Neural progenitor cell (in vitro differentiated cells): ENCODE measurements at regions not wholly inside any gene's neighbourhood (a gene's known extent, or its start where the extent isn't known, plus 50 kb on each side); places are given as distances from the start of the nearest gene placed in this dataset.
"Not testable (repeated sequence)": the region's sequence is repeated elsewhere in the genome, so short reads cannot be mapped to it uniquely, and the experiment has no call there.

ENCODE experiments used
- DNase-seq: peaks from one replicate; pipeline ENCODE4 v3.0.0-alpha.2; 2016; ENCODE audit warnings: low spot score
- H2AFZ ChIP-seq: fragments of 200-600 bp; sonication (generic); replicated peaks from 2 replicates; pipeline ENCODE4 v1.6.1; 2016; ENCODE audit warnings: antibody characterized with exemption
- H3F3A ChIP-seq: fragments of 200-600 bp; sonication (generic); 2 replicates; pipeline ENCODE4 v1.6.1; 2016; ENCODE audit warnings: antibody characterized with exemption, low read depth
- H3K27ac ChIP-seq: fragments of 200-600 bp; sonication (generic); 2 replicates; pipeline ENCODE4 v1.5.1; 2016; ENCODE audit warnings: mild to moderate bottlenecking
- H3K27me3 ChIP-seq: fragments of 200-600 bp; sonication (generic); 2 replicates; pipeline ENCODE4 v1.6.1; 2016; ENCODE audit warnings: mild to moderate bottlenecking, moderate library complexity
- H3K36me3 ChIP-seq: fragments of 200-600 bp; sonication (generic); 2 replicates; pipeline ENCODE4 v1.5.1; 2016
- H3K4me1 ChIP-seq: fragments of 200-600 bp; sonication (generic); 2 replicates; pipeline ENCODE4 v1.6.1; 2016; ENCODE audit warnings: mixed run types
- H3K4me2 ChIP-seq: fragments of 200-600 bp; sonication (generic); 2 replicates; pipeline ENCODE4 v1.6.1; 2016
- H3K4me3 ChIP-seq: fragments of 200-600 bp; sonication (generic); 2 replicates; pipeline ENCODE4 v1.5.1; 2016
- H3K79me2 ChIP-seq: fragments of 200-600 bp; sonication (generic); 2 replicates; pipeline ENCODE4 v1.6.1; 2016; ENCODE audit warnings: low read depth
- H3K9ac ChIP-seq: fragments of 200-600 bp; sonication (generic); 2 replicates; pipeline ENCODE4 v1.6.1; 2016
- H3K9me3 ChIP-seq: fragments of 200-600 bp; sonication (generic); 2 replicates; pipeline ENCODE4 v1.5.1; 2016; ENCODE audit warnings: low read depth
- H4K20me1 ChIP-seq: fragments of 200-600 bp; sonication (generic); 2 replicates; pipeline ENCODE4 v1.6.1; 2016; ENCODE audit warnings: low read depth
- H3K27ac Mint-ChIP-seq: 3 replicates; pipeline ENCODE4 v1.8.0; 2021; ENCODE audit warnings: mixed read lengths
- H3K27me3 Mint-ChIP-seq: 2 replicates; pipeline ENCODE4 v1.8.0; 2022; ENCODE audit warnings: low read depth, mild to moderate bottlenecking, inconsistent platforms, moderate library complexity, mixed read lengths; ENCODE audit not compliant: insufficient read depth
- H3K36me3 Mint-ChIP-seq: 3 replicates; pipeline ENCODE4 v1.8.0; 2021; ENCODE audit warnings: mixed read lengths
- H3K4me1 Mint-ChIP-seq: 3 replicates; pipeline ENCODE4 v1.8.0; 2021; ENCODE audit warnings: mixed read lengths
- H3K4me3 Mint-ChIP-seq: 3 replicates; pipeline ENCODE4 v1.8.0; 2021; ENCODE audit warnings: mild to moderate bottlenecking, moderate library complexity, mixed read lengths
- H3K9me3 Mint-ChIP-seq: 3 replicates; pipeline ENCODE4 v1.8.0; 2020; ENCODE audit warnings: mixed read lengths
- EZH2 ChIP-seq: fragments of 200-600 bp; sonication (generic); IDR thresholded peaks from 2 replicates; pipeline ENCODE4 v1.6.1; 2017; ENCODE audit warnings: antibody characterized with exemption, mild to moderate bottlenecking, moderate library complexity
- EZH2phosphoT487 ChIP-seq: fragments of 200-600 bp; sonication (generic); IDR thresholded peaks from 2 replicates; pipeline ENCODE4 v1.6.1; 2017; ENCODE audit warnings: antibody characterized with exemption
- TF ChIP-seq, protein P1 (sequence below): fragments of 200-600 bp; sonication (generic); IDR thresholded peaks from 2 replicates; pipeline ENCODE4 v1.5.1; 2017; ENCODE audit warnings: antibody characterized with exemption, mild to moderate bottlenecking

DNA sequence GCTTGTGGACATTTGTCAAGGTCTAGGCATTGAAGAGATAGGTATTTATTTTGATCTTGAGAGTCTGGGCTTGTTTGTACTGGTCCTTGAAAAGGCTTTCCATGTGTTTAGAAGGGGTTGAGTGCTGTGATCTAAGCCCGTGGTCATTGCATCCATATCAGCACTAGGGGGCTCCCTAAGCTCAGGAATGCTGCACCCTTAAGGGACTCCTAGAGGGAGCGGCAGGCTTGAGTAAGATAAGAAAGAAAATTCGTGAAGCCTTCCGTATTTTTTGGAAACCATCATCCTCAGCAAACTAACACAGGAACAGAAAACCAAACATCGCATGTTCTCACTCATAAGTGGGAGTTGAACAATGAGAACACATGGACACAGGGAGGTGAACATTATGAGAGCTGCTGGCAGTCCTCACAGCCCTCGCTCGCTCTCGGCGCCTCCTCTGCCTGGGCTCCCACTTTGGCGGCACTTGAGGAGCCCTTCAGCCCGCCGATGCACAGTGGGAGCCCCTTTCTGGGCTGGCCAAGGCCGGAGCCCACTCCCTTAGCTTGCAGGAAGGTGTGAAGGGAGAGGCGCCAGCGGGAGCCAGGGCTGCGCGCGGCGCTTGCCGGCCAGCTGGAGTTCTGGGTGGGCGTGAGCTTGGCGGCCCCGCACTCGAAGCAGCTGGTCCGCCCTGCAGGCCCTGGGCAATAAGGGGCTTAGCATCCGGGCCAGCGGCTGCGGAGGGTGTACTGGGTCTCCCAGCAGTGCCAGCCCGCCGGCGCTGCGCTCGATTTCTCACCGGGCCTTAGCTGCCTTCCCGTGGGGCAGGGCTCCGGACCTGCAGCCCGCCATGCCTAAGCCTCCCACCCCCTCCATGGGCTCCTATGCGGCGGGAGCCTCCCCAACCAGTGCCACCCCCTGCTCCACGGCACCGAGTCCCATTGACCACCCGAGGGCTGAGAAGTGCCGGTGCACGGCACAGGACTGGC is 201.2 kb upstream of the PCDH18 start:
- H3K36me3 Mint-ChIP-seq = not testable (repeated sequence)

DNA sequence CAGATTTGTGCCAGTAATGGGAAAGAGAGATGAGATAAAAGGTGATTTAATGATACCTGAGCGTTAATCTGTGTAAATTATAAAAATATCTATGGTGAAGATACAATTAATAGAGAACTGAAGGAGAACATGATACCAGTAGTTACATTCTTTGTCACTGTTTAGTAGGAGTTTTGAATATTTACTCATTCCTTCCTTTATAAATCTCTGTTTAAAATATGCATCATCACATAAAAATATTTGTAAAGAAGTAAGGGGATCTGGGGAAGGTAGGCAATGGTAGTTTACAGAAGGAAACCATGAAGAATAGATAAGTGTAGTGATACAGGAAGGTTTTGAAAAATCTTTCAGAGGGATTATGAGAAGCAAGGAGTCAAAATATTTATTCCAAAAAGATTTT is 190.6 kb upstream of the PCDH18 start:
- TF ChIP-seq EZH2phosphoT487 (no peak), EZH2 (no peak)
- TF ChIP-seq, protein P1, sequence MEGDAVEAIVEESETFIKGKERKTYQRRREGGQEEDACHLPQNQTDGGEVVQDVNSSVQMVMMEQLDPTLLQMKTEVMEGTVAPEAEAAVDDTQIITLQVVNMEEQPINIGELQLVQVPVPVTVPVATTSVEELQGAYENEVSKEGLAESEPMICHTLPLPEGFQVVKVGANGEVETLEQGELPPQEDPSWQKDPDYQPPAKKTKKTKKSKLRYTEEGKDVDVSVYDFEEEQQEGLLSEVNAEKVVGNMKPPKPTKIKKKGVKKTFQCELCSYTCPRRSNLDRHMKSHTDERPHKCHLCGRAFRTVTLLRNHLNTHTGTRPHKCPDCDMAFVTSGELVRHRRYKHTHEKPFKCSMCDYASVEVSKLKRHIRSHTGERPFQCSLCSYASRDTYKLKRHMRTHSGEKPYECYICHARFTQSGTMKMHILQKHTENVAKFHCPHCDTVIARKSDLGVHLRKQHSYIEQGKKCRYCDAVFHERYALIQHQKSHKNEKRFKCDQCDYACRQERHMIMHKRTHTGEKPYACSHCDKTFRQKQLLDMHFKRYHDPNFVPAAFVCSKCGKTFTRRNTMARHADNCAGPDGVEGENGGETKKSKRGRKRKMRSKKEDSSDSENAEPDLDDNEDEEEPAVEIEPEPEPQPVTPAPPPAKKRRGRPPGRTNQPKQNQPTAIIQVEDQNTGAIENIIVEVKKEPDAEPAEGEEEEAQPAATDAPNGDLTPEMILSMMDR = no peak
- Histone ChIP-seq H3K9ac (no peak overlapping the region), H3K27me3 (no peaks in the 10 kb centered on the region), H3K9me3 (peaks cover 5% of the 10 kb centered on the region), H3K36me3 (no peaks in the 10 kb centered on the region), H4K20me1 (no peaks in the 10 kb centered on the region), H3K4me2 (no peak overlapping the region), H3K4me1 (no peaks in the 10 kb centered on the region), H2AFZ (no peak overlapping the region), H3K27ac (no peak overlapping the region), H3K79me2 (no peaks in the 10 kb centered on the region), H3K4me3 (no peak overlapping the region), H3F3A (no peaks in the 10 kb centered on the region)
- Mint-ChIP-seq H3K27ac (no peak overlapping the region), H3K4me3 (no peak overlapping the region), H3K9me3 (peaks cover 5% of the 10 kb centered on the region), H3K36me3 (no peaks in the 10 kb centered on the region), H3K27me3 (no peaks in the 10 kb centered on the region), H3K4me1 (no peaks in the 10 kb centered on the region)
- no peak for DNase-seq

More for the DNA sequence above, 201.2 kb upstream of the PCDH18 start:
- not testable (repeated sequence) for H3K27ac ChIP-seq, H3F3A ChIP-seq, H3K4me3 Mint-ChIP-seq, H3K27me3 ChIP-seq, H4K20me1 ChIP-seq, H3K4me3 ChIP-seq, H3K9me3 ChIP-seq, H3K4me2 ChIP-seq, H3K9ac ChIP-seq, H3K36me3 ChIP-seq, H2AFZ ChIP-seq, H3K27me3 Mint-ChIP-seq, H3K79me2 ChIP-seq, H3K4me1 ChIP-seq, H3K4me1 Mint-ChIP-seq
- Mint-ChIP-seq H3K9me3 (peaks cover 25% of the 10 kb centered on the region), H3K27ac (peak overlapping the region; percentile 51)
- TF ChIP-seq, protein P1 = peak; percentile 54
- peak; percentile 50 for DNase-seq

DNA sequence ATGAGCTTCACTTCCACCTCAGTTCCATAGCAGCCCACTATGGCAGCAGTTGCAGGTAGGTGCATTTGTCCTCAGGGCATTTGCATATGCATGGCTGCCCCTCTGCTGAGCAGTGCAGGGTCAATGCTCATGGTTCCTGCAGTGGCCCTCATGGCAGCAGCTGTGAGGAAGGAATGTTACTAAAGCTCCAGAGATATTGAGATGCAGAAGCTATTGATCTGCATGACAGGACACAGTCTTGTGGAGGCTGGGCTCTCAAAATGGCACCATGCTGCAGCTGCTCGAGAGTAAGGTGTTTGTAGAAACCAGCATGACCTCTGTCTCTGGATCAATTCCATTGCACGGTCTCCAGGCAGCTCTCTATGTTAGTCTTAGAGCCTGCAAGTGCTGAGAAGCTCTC is 179.2 kb upstream of the PCDH18 start:
- Histone ChIP-seq H3K36me3 (no peaks in the 10 kb centered on the region), H2AFZ (no peak overlapping the region), H3K9ac (no peak overlapping the region), H3K27me3 (no peaks in the 10 kb centered on the region), H3K79me2 (no peaks in the 10 kb centered on the region), H3K27ac (no peak overlapping the region), H3K4me3 (no peak overlapping the region), H3K4me1 (no peaks in the 10 kb centered on the region), H3F3A (no peaks in the 10 kb centered on the region), H3K9me3 (no peaks in the 10 kb centered on the region), H4K20me1 (no peaks in the 10 kb centered on the region), H3K4me2 (no peak overlapping the region)
- DNase-seq = no peak
- H3K9me3 Mint-ChIP-seq = no peaks in the 10 kb centered on the region
- no peak for TF ChIP-seq EZH2phosphoT487
- TF ChIP-seq, protein P1 = no peak
- no peak overlapping the region for H3K4me3 Mint-ChIP-seq
- H3K4me1 Mint-ChIP-seq = peaks cover 3% of the 10 kb centered on the region
- H3K27ac Mint-ChIP-seq = no peak overlapping the region
- H3K27me3 Mint-ChIP-seq = no peaks in the 10 kb centered on the region
- H3K36me3 Mint-ChIP-seq = no peaks in the 10 kb centered on the region
